Retinal pigment epithelial cell (primary cell): ENCODE measurements at regions not wholly inside any gene's neighbourhood (a gene's known extent, or its start where the extent isn't known, plus 50 kb on each side); places are given as distances from the start of the nearest gene placed in this dataset.
"Not testable (repeated sequence)": the region's sequence is repeated elsewhere in the genome, so short reads cannot be mapped to it uniquely, and the experiment has no call there.

Source experiments
- DNase-seq: peaks from one replicate; pipeline ENCODE4 v3.0.0-alpha.2; 2010; ENCODE audit warnings: low read depth
- H3K4me3 ChIP-seq: 2 replicates; pipeline ENCODE4 v1.5.1; 2011; ENCODE audit warnings: mild to moderate bottlenecking, low read length, control low read depth, moderate library complexity
- CTCF ChIP-seq: conservative IDR thresholded peaks from 2 replicates; pipeline ENCODE4 v1.5.1; 2011; ENCODE audit warnings: low read depth, low read length, control low read depth, inconsistent platforms

GRCh38 chr16:26491101-26491670 lies 575.5 kb upstream of the C16orf82 start:
- TF ChIP-seq CTCF = no peak
- no peak for DNase-seq
- H3K4me3 ChIP-seq = no peak overlapping the region

DNA sequence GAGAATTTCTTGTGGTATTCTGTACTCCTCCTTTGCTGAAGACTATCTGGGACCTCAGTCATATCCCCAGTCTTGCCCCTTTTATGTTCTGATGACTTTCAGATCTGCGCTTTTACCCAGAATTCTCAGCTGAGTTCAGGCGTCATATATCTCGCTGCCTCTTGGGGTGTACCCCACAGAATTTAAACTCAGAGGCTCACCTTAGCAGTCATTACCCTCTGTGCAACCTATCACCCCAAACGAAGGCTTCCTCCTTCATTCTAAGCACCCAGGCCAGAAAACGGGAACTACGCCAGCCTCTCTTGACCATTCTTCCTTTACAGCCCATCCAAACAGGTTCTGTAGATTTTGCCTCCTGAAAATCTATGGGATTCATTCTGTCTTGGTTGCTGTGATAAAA lies 574.8 kb upstream of the C16orf82 start:
- DNase-seq = no peak
- H3K4me3 ChIP-seq = no peak overlapping the region
- TF ChIP-seq CTCF = no peak

DNA sequence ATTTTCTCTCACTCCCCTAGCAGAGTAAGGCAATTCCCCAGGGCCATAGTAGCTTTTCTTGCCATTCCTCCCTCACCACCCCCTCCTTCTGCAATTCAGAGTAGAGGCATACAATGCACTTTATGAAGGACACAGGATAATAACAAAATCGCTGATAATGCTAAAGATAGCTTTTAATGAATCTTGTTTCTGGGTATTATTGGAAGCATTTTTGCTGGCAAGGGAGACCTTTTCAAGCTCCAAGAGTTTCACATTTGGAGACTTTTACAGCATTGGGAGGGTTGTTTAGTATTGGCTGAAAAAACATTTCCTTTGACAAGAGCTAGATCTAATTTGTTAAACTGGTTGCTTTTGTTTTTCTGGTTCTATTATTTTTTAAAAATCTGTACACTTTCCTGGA lies 573.0 kb upstream of the C16orf82 start:
- TF ChIP-seq CTCF = no peak
- H3K4me3 ChIP-seq = no peak overlapping the region
- DNase-seq = no peak

DNA sequence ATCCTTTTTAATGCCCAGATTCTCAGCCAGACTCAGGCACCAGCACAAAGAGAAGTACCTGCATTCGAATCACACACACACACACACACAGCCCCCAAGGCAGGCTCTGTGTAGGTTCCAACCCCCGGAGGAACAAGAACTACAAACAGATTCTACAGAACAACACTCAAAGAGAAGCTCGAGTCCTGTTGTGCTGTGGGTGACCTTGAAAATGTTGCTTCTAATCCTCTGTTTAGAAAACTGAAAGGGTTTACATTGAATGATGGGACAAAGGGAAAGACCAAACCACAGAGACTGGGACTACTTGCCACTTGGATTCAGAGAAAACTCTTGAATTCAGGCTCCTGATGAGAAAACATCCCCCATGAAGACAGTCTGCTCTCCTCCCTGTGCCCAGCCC lies 568.8 kb upstream of the C16orf82 start:
- TF ChIP-seq CTCF = no peak
- H3K4me3 ChIP-seq = no peak overlapping the region
- DNase-seq = no peak

DNA sequence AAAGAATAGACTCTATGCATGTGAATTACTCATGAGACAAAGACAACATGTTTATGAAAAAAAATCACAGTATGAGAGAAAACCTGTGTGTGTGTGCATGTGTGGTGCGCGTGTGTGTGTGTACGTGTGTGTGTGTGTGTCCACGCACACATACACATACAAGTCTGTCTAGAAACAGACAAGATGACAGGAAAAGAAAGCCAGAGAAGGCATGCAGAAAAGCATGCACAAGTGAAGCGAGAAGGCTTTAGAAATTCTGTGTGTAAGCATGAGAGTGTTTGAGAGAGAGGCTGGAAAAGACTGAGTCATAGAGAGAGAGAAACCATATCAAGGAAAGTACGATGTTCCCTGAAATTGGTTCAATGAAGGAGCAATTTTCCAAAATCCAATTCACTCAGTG lies 566.4 kb upstream of the C16orf82 start:
- DNase-seq = no peak
- TF ChIP-seq CTCF = no peak
- H3K4me3 ChIP-seq = no peak overlapping the region

DNA sequence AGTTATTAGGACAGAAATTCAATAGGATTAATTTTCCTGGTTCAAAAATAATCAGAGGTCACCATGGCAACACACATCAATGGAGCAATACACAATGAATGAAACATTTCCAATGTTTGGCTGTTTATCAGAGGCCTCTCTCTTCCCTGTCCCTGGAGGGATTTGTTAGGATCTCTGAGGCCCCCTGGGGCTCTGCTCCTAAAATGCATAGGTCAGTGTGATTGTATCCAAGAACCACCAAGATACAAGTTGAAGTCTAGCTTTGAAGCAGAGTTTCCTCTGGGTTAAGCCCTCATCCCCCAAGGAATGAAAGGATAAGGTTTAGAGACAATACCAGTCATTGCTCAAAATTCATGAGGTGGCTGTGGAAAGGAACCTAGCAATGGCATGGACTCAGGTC lies 561.2 kb upstream of the C16orf82 start:
- no peak for TF ChIP-seq CTCF
- no peak overlapping the region for H3K4me3 ChIP-seq
- no peak for DNase-seq

DNA sequence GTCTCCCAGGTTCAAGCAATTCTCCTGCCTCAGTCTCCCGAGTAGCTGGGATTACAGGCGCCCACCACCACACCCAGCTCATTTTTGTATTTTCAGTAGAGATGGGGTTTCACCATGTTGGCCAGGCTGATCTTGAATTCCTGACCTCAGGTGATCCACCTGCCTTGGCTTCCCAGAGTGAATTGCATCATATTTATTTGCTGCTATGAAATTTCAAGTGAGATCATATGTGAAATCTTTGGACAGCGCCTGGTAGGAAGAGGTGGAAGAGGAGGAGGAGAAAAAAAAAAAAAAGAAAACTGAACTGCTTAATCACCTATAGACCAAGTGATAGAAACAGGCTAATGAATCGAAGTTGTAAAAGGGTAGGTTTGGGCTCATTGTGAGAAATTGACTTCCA lies 557.8 kb upstream of the C16orf82 start:
- not testable (repeated sequence) for H3K4me3 ChIP-seq, DNase-seq

- no peak for TF ChIP-seq CTCF
- no peak overlapping the region for H3K4me3 ChIP-seq
- no peak for DNase-seq
These were observed 555.8 kb upstream of the C16orf82 start for GRCh38 chr16:26510924-26511323.
